ENCODE measurements at regions not wholly inside any gene's neighbourhood (a gene's known extent, or its start where the extent isn't known, plus 50 kb on each side); places are given as distances from the start of the nearest gene placed in this dataset.
"Not testable (repeated sequence)": the region's sequence is repeated elsewhere in the genome, so short reads cannot be mapped to it uniquely, and the experiment has no call there.

DNA sequence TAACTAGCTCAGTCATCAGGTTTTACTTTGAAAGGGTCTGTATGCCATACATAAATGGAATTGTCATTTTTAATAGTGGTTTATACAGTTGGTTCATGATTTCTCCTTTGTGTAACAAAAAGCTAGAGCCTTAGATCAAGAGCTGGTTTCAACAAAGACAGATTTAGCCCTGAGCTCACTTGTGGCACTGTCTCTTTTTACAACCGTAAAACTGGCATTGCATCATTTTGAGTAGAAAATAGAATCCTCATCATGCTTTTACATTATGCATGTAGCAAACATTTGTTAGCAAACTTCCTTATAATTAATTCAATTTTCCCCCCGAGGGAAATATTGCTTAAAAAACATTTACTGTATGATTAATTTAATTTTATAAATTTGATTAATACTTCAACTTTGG lies 1871.5 kb downstream of the ARAP2 start:
- no peak for DNase-seq (ENCODE audit: extremely low read depth in 1 of 2, low read depth in 1 of 2)

DNA sequence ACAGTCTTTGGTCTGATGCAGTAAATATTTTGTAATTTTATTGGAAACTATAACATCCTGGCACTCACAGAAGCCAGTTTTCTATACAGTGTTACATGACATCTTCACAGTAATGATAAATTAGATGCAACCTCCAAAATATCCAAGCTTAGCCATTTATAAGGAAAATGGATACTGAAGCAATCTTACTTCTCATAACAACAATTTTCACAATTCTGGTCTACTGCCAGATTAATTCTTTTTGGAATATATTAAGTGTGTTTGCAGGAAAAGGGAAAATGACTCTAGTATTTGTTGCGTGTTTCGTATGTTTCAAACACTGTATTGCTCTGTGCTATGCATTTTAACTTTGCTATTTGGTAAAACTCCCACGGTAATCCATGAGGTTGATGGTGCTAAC lies 1870.9 kb downstream of the ARAP2 start:
- DNase-seq (ENCODE audit: extremely low read depth in 1 of 2, low read depth in 1 of 2), result no peak

DNA sequence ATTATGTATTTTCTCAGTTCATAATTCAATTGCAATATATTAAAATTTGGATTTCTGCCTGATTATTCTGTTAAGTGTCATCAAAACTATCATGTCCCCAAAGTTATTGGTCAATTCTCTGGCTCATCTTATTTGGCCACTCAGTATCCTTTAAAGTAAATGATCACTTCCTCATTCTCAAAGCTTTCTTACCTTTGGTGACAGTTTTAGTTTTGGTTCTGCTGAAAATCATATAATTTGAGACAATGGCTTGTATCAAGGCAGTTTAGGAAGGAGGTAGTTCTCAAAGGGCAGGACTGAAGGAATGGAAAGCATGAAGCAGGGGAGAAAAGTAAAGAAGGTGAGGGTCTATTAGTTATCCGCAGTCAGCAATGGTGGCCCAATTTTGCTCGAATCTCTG lies 1832.1 kb downstream of the ARAP2 start:
- no peak for DNase-seq (ENCODE audit: extremely low read depth in 1 of 2, low read depth in 1 of 2)

DNA sequence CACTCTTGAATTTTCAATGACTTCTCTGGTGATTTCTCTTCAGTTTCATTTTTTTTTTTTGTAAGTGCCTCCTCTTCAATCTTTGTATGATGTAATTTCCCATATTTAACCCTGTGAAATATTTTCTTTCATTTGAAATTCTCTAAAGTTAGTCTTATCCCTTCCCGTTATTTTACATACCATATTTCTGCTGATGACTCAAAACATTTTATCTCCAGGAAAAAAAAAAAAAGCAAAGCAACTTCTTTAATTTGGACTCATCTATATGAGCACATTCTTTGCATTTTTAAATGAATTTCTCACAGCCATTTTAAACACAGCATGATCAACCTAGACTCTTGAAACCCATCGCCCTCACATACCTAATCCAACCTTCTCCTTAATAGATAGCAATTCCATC lies 1831.4 kb downstream of the ARAP2 start:
- DNase-seq (ENCODE audit: extremely low read depth in 1 of 2, low read depth in 1 of 2), result no peak

DNA sequence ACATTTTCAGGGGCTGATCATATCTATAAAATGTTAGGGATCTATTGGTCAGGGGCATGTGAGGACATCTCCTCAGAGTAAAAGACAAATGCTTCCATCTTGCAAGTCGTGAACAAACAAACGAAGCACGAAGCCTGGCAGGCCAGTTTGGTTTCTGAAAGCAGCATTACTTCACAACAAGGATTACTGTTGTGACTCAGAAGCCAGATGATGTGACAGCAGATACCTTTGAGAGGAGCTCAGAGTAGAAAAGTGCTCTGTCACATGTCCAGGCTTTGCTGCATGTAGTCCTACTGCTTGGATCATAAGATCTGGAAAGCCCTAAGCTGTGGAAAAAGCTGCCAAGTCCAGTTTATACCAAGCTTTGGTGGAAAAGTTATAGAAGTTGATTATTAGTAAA lies 1827.2 kb downstream of the ARAP2 start:
- no peak for DNase-seq (ENCODE audit: extremely low read depth in 1 of 2, low read depth in 1 of 2)

DNA sequence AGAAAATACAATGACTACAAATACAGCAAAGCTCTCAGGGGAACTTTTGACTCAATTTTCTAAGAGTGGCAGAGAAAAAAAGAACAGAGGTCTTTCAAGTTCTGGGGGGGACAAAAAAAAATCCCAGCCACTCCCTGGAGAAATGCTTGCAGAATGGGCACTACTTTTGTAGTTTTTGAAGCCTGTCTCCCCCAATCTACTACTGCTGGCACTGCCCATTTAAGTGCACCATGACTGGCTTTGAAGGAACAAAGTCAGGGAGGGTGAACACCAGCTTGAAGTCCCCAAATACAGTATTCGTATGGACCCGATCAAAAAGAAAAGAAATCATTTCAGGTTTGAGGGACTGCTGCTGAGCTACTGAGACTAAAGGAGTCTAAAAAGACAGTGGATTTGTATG lies 1824.4 kb downstream of the ARAP2 start:
- DNase-seq (ENCODE audit: extremely low read depth in 1 of 2, low read depth in 1 of 2), result no peak

DNA sequence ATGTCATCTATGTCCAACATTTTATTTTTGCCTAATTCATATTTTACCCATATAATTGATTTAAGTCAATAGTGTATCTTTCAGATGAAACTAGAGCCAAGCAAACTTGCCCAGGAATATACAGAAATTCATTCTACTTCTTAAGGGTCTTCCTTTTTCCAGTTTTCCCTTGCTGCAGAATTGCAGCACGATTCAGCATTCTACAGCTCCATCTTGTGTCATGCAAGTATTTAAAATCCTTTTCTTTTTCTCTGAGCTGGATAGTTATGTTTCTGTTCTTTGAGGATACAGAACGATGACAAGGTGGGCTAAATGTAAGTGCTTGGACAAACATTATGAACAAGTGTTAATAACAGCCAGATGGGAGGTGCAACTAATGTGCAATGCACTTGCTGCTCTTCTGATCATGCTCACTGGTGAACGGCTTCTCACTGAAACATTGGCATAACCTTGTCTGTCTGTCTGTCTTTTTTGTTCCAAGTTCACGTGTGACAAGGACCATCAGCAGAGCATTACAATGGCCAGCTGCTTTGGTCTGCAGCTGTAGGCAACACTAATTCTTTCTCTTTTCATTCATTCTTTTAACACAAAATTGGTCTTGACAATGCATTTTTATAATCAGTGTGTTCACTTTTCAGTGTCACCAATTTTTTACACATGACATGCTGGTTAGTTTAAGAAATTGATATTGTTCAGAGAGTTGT lies 1821.7 kb downstream of the ARAP2 start:
- DNase-seq (ENCODE audit: extremely low read depth in 1 of 2, low read depth in 1 of 2), result no peak

DNA sequence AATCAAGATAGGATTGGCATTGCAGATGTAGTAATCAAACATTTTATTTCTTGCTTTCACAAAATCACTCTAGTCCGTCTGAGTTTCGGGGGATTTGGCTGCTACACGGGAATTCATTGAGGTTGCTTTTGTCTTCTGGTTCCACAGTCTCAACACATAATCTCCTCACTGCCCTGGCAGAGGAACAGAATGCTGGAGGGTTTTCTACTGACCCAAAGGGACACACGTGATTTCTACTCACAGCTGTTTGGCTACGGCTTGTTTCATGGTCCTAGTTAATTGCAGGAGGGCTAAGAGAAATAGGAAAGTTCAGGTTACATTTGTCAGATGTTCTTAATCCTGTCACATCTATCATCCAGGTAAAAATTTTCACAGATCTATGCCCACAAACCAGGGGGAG lies 1811.6 kb downstream of the ARAP2 start:
- no peak for DNase-seq (ENCODE audit: extremely low read depth in 1 of 2, low read depth in 1 of 2)

DNA sequence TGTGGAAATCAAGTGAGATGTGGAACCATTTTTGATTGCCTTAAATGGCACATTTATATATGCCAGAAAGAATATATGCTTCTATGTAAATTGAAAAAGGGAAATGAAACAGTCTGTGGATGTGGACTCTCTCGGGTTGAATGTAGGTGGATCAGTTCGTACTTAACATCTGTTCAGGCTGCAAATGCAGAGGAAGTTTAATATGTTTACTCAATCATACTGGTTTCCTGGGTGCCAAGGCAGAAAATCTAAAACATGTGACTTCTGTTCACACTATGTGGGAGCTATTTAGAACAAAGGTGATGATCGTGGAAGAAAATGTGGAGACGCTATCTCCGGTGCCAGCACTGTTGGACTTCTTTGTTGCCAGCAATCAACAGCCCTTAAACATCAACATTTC lies 1809.9 kb downstream of the ARAP2 start:
- DNase-seq (ENCODE audit: extremely low read depth in 1 of 2, low read depth in 1 of 2), result not testable (repeated sequence)

DNA sequence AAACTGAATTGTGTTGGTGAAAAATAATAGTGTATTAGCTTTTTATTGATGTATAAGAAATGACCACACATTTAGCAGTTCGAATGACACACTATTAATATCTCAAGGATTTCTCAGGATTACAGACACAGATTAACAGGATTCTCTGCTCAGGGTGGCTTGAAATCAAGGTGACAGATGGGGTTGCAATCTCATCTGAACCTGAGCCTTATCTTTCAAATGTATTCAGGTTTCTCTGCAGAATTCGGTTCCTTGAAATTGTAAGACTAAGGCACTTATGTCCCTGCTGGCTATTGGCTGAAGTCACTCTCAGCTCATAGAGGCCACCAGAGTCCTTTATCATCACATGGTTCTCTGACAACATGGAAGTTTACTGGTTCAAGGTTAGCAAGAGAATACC lies 1780.1 kb downstream of the ARAP2 start:
- no peak for DNase-seq (ENCODE audit: extremely low read depth in 1 of 2, low read depth in 1 of 2)

DNA sequence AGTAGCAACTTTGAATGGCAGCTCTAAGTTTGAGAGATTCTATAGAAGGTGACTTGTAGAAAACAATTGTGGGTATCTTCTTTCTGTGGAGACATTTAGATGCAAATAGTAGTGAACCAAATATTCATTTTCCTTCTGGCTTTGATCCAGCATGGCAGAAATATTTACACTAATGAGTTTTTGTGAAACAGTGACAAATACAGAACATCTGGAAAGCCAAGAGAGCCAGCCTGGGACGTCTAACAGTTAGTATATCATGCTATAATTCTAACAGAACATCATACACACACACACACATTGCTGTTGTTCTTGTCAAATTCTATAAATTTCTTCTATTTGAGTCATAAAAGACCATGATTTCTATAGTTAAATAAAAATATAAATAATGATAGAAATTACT lies 1777.9 kb downstream of the ARAP2 start:
- no peak for DNase-seq (ENCODE audit: extremely low read depth in 1 of 2, low read depth in 1 of 2)

DNA sequence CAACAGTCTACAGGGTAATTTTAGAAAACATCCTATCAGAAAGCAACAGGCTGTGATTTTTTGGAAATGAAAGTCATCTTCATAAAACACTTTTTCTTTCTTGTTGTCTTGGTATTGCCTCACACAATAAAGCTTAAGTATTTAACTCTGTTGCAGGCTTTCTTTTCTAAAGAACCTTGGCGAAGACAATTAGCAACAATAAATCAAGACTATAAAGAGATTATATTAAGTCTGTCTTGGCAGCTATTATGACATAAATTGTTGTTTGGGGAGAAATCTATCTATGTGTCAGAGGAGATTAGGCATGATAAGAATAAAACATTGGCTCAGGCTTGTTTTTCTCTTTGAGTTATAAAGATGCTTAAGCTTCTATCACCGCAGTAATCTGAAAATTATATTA lies 1774.8 kb downstream of the ARAP2 start:
- no peak for DNase-seq (ENCODE audit: extremely low read depth in 1 of 2, low read depth in 1 of 2)

DNA sequence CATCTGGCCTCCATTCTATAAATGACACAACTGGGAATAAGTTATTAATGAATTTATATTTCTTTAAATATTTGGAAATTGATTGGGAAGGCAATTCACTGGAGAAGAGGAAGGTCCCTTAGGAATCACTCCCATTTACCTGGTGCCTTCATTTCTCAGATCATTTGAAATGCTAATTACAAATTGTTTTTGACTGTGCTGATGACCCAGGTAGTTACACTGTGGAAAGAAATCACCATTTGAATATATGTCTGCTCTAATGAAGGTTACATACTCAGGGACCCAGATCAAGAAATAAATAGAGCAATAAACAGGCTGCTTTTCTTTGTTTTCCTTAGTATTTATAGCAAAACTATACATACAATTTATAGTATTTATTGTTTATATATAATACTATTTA lies 1759.1 kb downstream of the ARAP2 start:
- no peak for DNase-seq (ENCODE audit: extremely low read depth in 1 of 2, low read depth in 1 of 2)

DNA sequence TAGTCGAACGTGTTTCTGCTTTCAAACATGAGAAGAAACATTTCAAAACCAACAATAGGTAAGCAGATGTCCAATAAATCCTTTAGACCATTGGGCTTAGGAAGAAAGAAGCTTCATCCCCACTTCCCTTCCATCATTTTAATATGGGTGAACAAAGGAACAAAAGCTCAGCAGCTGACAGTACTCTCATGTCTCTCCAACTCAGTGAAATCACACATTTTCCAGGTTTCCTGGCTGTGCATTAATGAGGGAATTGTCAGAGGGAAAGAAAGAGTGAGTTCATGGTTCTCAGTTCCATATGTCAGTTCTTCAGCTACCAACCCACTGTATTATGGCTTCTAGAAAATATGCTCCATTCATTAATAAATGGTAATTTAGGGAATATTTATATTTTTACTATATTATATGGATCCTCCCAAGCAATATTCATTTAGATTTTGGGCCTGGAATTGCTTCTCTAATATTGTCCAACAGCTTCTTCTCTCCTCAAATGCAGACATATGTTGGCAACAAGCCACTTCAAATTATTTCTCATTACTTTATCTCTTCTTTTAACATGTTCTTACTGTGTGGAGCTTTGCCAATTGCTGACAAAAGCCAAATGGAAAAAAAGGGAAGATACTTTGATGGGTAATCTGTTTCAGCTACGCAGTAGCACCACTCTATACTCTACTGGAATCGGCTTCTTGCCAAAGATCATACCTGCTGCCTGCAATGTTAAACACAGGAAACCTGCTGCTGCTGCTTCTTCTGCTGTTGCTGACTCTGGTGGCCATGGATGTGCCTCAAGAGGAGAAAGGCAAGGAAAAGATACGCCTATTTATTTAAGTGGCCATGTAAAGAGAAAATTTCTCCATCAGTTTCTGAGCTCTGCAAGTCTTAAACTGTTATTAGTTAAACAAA lies 1757.6 kb downstream of the ARAP2 start:
- no peak for DNase-seq (ENCODE audit: extremely low read depth in 1 of 2, low read depth in 1 of 2)

DNA sequence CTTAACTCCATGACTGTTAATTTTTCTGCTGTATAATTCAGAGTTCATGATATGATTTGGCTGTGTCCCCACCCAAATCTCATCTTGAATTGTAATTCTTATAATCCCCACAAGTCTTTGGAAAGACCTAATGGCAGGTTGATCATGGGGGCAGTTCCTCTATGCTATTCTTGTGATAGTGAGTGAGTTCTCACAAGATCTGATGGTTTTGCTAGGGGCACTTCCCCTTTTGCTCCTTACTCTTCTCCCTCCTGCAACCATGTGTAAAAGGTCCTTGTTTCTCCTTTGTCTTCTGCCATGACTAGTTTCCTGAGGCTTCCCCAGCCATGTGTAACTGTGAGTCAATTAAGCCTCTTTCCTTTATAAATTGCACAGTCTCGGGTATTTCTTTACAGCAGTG lies 1751.9 kb downstream of the ARAP2 start:
- no peak for DNase-seq (ENCODE audit: extremely low read depth in 1 of 2, low read depth in 1 of 2)

DNA sequence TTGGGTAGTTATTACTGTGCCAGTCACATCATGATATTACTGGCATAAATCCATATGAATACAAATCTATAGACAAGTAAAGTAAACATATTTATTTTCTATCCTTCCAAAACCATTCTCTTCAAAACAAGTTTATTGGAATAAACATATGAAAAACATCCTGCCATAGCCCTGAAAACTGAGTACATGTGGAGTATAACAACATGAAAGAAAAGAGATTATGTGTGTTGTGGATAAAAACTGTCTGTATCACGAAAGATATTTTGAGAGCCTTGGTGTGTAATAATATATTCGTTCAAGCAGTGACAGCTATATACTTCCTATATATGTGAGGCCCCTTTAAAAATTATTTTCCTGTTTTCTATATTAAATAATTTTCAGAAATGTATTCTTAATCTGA lies 1742.2 kb downstream of the ARAP2 start:
- DNase-seq (ENCODE audit: extremely low read depth in 1 of 2, low read depth in 1 of 2), result no peak

DNA sequence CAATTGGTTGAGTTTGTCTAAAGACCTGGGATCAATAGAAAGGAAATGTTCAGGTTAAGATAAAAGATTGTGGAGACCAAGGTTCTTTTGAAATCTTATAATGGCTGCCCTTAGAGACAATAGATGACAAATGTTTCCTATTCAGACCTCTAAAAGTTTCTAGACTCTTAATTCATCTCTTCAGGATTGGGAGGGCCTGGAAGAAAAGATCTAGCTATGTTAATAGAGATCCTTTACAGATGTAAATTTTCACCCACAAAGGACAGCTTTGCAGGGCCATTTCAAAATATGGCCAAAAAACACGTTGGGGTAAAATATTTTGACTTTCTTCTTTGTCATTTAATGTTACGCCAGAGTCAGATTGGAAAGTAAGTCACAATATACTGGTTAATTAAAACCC lies 1739.6 kb downstream of the ARAP2 start:
- DNase-seq (ENCODE audit: extremely low read depth in 1 of 2, low read depth in 1 of 2), result not testable (repeated sequence)

DNA sequence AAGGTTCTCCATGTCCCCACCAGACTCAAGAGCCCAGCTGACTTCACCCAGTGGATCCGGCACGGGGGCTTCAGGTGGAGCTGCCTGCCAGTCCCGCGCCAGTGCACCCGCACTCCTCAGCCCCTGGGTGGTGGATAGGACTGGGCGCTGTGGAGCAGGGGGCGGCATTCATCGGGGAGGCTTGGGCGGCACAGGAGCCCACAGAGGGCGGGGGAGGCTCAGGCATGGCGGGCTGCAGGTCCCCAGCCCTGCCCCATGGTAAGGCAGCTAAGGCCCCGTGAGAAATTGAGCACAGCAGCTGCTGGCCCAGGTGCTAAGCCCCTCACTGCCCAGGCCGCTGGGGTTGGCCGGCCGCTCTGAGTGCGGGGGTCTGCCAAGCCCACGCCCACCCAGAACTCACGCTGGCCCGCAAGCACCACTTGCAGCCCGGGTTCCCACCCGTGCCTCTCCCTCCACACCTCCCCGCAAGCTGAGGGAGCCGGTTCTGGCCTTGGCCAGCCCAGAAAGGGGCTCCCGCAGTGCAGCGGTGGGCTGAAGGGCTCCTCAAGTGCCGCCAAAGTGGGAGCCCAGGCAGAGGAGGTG lies 1737.7 kb downstream of the ARAP2 start:
- DNase-seq (ENCODE audit: extremely low read depth in 1 of 2, low read depth in 1 of 2), result not testable (repeated sequence)

DNA sequence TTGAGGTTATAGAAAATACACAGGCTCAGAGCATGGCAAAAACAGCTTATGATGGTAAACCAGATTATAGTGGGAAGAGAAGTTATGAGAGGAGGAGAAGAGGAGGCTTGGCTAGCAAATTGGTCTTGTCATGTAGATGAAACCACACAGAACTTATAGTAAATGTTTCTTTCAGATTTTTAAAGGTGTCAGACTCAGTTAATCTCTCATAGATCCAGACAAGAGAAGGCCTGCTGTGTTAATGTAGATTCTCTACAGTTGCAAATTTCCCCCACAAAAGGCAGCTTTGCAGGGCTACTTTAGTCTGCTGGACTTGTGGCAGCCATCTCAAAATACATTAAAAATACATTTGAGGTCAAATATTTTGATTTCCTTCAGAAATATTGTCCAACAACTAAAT lies 1731.7 kb downstream of the ARAP2 start:
- DNase-seq (ENCODE audit: extremely low read depth in 1 of 2, low read depth in 1 of 2), result no peak

DNA sequence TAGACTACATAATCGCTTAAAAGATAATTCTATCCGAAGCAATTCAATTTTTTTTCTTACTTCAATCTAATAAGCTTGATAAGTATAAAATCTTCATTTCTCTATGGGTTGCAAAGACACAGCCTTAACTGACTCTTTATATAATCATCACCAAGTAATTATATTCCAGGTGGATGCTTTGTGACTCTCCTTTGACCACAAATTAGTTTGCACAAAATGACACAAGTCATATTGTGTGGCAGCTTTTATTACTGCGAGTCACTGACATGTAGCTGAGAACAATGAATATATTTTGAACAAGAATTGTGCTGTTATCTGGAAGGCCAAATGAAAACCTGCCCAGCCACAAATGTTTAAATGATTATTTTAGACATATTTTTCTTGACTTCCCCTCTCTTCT lies 1727.8 kb downstream of the ARAP2 start:
- DNase-seq (ENCODE audit: extremely low read depth in 1 of 2, low read depth in 1 of 2), result no peak

DNA sequence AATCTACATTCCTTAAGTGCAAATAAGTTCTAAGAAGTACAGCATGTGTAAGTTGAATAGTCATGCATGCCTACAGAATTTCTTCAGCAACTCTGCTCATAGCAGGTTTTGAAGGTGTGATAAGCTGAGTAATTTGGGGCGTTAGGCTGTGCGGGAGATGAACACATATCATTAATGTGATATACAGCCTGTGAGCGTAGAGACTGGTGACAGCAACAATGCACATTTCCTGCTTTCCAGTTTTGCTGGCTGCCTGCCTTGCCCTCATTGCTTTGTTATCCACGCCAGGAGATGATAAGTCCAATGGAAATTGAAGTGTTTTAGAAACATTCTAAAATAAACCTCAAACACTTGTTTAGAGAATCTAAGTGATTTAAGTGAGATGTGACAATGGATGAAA lies 1709.4 kb downstream of the ARAP2 start:
- no peak for DNase-seq (ENCODE audit: extremely low read depth in 1 of 2, low read depth in 1 of 2)

DNA sequence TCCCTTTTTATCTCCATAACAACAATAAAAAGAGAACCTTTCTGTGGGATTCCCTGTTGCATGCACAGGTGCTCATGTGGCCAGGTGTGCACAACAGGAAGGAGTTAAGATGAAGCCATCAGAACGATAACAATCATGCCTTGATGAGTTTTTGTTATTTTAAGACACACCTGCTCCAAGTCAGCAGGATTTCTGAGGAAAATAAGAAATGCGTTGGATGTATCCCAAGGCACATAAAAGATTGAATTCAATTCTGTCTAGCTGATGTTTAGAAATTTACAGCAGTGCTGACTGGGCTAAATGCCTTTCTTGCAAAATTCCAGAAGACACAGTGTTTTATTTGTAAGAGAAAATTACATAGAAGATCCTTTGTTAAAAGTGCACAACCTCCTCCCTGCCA lies 1678.2 kb downstream of the ARAP2 start:
- DNase-seq (ENCODE audit: extremely low read depth in 1 of 2, low read depth in 1 of 2), result no peak

All from stimulated activated CD8-positive, alpha-beta memory T cell treated with anti-CD3 and anti-CD28 coated beads, Interleukin-7, amount 100 ng/mL, for 48 hours (primary cell).